HFFc6 (cell line): ENCODE measurements at regions not wholly inside any gene's neighbourhood (a gene's known extent, or its start where the extent isn't known, plus 50 kb on each side); places are given as distances from the start of the nearest gene placed in this dataset.

Experiments
- DNase-seq: peaks from one replicate; pipeline ENCODE4 v3.0.0-alpha.2; 2018
- H3K27ac Mint-ChIP-seq: 2 replicates; pipeline ENCODE4 v1.8.0; 2020; ENCODE audit warnings: mild to moderate bottlenecking, mixed read lengths
- H3K27me3 Mint-ChIP-seq: 2 replicates; pipeline ENCODE4 v1.8.0; 2021; ENCODE audit warnings: mild to moderate bottlenecking, moderate library complexity, mixed read lengths; ENCODE audit not compliant: insufficient read depth
- H3K36me3 Mint-ChIP-seq: 2 replicates; pipeline ENCODE4 v1.8.0; 2021; ENCODE audit warnings: low read depth, mixed read lengths
- H3K4me1 Mint-ChIP-seq: 2 replicates; pipeline ENCODE4 v1.8.0; 2020; ENCODE audit warnings: low read depth, mixed read lengths
- H3K4me3 Mint-ChIP-seq: 2 replicates; pipeline ENCODE4 v1.8.0; 2020; ENCODE audit warnings: mild to moderate bottlenecking, moderate library complexity, mixed read lengths
- H3K9me3 Mint-ChIP-seq: 2 replicates; pipeline ENCODE4 v1.8.0; 2020; ENCODE audit warnings: mild to moderate bottlenecking, mixed read lengths
- TF ChIP-seq, protein P1 (sequence below): fragments of 200-600 bp; sonication (generic); IDR thresholded peaks from 2 replicates; pipeline ENCODE4 v1.5.0; 2021; ENCODE audit warnings: antibody characterized with exemption, mild to moderate bottlenecking

DNA sequence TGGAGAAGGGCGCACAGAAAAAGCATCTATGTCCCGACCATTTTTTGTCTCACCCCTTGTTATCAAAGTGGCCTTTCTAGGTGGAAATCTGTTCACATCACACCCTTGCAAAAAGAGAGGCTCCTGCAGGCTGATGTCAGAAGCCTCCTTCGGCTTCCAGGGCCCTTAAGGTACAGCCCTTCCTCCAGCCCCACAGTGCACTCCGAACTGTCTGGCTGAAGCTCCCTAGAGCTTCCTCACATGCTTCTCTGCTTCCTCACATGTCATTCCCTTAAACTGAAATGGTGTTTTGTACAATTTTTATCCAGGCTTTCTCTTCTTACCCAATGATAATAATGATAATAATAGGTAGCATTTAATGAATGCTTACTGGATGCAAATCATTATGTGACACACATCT is 210.3 kb downstream of the INHBA start:
- TF ChIP-seq, protein P1, sequence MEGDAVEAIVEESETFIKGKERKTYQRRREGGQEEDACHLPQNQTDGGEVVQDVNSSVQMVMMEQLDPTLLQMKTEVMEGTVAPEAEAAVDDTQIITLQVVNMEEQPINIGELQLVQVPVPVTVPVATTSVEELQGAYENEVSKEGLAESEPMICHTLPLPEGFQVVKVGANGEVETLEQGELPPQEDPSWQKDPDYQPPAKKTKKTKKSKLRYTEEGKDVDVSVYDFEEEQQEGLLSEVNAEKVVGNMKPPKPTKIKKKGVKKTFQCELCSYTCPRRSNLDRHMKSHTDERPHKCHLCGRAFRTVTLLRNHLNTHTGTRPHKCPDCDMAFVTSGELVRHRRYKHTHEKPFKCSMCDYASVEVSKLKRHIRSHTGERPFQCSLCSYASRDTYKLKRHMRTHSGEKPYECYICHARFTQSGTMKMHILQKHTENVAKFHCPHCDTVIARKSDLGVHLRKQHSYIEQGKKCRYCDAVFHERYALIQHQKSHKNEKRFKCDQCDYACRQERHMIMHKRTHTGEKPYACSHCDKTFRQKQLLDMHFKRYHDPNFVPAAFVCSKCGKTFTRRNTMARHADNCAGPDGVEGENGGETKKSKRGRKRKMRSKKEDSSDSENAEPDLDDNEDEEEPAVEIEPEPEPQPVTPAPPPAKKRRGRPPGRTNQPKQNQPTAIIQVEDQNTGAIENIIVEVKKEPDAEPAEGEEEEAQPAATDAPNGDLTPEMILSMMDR = no peak
- peaks cover 3% of the 10 kb centered on the region for H3K27me3 Mint-ChIP-seq
- no peaks in the 10 kb centered on the region for H3K4me1 Mint-ChIP-seq
- H3K9me3 Mint-ChIP-seq = no peaks in the 10 kb centered on the region
- H3K4me3 Mint-ChIP-seq = no peak overlapping the region
- no peak for DNase-seq
- H3K36me3 Mint-ChIP-seq = no peaks in the 10 kb centered on the region
- no peak overlapping the region for H3K27ac Mint-ChIP-seq

DNA sequence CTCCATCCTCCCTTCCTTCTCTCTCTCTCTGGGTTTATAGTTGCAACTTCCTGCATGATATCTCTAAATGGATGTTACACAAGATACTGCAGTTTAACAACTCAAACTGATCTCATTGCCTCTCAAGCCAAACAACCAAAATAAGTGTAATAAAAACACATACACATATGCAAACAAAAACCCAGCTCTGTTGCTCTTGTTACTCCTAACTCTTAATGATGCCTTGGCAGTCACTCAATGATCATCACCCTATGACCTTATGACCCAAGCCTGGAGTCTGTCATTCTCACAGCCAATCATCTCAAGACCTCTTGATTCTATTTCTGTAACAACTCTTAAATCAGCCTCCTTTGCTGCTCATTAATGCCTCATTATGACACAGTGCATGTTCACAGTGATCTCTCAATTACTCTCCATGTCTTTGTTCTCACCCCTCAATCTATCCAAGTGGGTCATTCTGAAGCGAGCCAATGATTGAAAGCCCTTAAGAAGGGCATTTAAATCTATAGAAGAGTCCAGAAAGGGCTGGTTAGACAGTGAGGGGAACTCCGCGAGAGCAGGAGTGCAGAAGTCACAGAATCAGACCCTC is 210.9 kb downstream of the INHBA start:
- Mint-ChIP-seq H3K4me1 (no peaks in the 10 kb centered on the region), H3K36me3 (no peaks in the 10 kb centered on the region), H3K4me3 (no peak overlapping the region), H3K27me3 (peaks cover 3% of the 10 kb centered on the region), H3K27ac (no peak overlapping the region), H3K9me3 (no peaks in the 10 kb centered on the region)
- DNase-seq = no peak
- TF ChIP-seq, protein P1 = no peak

DNA sequence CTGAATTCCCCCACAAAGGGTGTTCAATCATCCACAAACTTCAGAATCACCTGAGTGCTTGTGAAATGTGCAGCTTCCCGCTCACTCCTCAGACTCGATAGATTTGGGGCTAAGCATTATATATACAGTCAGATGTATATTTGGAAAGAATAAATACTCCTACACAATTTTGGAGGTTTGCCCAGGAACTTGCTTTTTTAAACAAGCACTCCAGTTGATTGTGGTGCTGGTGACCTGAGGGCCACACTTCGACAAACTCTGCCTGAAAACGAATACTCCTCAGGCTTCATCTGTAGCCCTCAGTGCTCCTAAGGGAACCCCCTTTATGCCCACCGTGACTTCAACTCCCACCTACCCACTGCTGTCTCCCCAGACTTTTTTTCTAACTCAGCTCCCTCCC is 211.6 kb downstream of the INHBA start:
- TF ChIP-seq, protein P1 = no peak
- no peaks in the 10 kb centered on the region for H3K9me3 Mint-ChIP-seq
- no peaks in the 10 kb centered on the region for H3K4me1 Mint-ChIP-seq
- DNase-seq = no peak
- H3K27ac Mint-ChIP-seq = no peak overlapping the region
- H3K27me3 Mint-ChIP-seq = peaks cover 3% of the 10 kb centered on the region
- no peak overlapping the region for H3K4me3 Mint-ChIP-seq
- no peaks in the 10 kb centered on the region for H3K36me3 Mint-ChIP-seq

DNA sequence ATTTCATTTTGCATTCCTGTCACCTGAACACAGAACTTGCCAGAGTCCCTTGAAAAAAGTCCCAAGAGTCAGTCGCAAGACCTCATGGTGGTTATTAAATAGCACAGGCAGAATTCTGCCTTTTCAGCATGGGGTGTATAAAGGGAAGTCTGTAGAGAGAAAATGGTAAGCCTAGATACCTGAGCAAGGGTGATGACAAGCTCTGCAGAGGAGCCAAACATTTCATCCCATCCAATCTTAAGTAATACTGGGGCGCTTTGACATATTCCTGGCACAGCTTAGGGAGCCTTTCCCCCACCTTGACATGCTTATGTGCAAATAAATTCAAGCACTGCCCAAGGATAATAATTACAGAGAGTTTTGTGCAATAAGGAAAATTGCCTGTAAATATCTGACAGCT is 213.0 kb downstream of the INHBA start:
- Mint-ChIP-seq H3K4me3 (no peak overlapping the region), H3K9me3 (no peaks in the 10 kb centered on the region), H3K27ac (no peak overlapping the region), H3K4me1 (no peaks in the 10 kb centered on the region), H3K36me3 (no peaks in the 10 kb centered on the region), H3K27me3 (peaks cover 3% of the 10 kb centered on the region)
- no peak for DNase-seq
- TF ChIP-seq, protein P1 = no peak

DNA sequence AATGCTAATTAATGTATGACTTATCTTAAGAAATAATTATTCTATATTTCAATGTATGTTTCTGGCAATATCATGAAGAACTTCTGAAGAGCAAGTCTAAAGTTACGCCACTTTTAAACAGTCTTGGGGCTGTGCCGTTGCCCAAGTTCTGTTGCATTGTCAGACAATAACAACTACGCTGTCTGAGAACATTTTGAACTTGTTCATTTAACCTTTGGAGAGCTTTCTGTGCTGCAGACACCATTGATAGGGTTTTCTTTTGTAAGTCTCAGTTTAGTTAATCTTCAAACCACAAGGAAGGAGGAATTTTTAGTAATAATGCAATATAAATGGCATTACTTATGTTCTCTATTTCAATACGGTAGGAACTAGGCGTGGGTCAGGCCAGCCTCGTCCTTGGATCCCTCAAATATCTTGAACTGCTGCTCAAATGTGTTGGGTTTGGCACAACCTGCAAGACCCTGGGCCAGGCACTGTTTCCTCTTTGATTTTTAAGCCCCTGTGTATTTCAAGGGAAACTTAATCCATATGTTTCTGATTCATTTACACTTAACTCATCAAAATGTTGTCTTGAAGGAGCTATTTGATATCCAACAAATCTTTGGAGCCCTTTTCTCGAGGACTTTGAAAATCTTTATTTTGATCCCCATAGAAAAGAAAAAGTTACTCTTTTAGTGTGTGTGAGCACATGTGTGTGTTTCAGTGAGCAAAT is 215.5 kb downstream of the INHBA start:
- Mint-ChIP-seq H3K27me3 (peaks cover 2% of the 10 kb centered on the region; the same call in 1 of the 2 replicates), H3K9me3 (no peaks in the 10 kb centered on the region), H3K4me3 (no peak overlapping the region), H3K36me3 (no peaks in the 10 kb centered on the region), H3K27ac (no peak overlapping the region), H3K4me1 (no peaks in the 10 kb centered on the region)
- no peak for DNase-seq
- TF ChIP-seq, protein P1 = no peak
